GM19239 (cell line): ENCODE measurements at regions not wholly inside any gene's neighbourhood (a gene's known extent, or its start where the extent isn't known, plus 50 kb on each side); places are given as distances from the start of the nearest gene placed in this dataset.

ENCODE experiments used
- DNase-seq: peaks from one replicate; pipeline ENCODE4 v3.0.0; 2011; ENCODE audit warnings: low spot score; ENCODE audit not compliant: insufficient read length
- FAIRE-seq: peaks from 2 replicates; lab custom pipeline; 2011; peaks lifted over from hg19 to GRCh38; lab: Jason Lieb, UNC

- FAIRE-seq (no peak), DNase-seq (no peak)
These were observed 689.6 kb downstream of the DHX35 start for GRCh38 chr20:39651645-39652325.

- DNase-seq, result no peak
- FAIRE-seq, result no peak
These were observed 684.8 kb downstream of the DHX35 start for GRCh38 chr20:39646874-39647413.

GRCh38 chr20:39645131-39645530 lies 683.0 kb downstream of the DHX35 start:
- FAIRE-seq, result no peak

GRCh38 chr20:39643292-39643691 lies 681.1 kb downstream of the DHX35 start:
- FAIRE-seq (no peak), DNase-seq (no peak)

More at GRCh38 chr20:39645131-39645530, 683.0 kb downstream of the DHX35 start:
- no peak for DNase-seq

- FAIRE-seq, result no peak
These were observed 679.3 kb downstream of the DHX35 start for GRCh38 chr20:39641423-39641822.

GRCh38 chr20:39640147-39640546 lies 678.0 kb downstream of the DHX35 start:
- FAIRE-seq (no peak), DNase-seq (no peak)

More at GRCh38 chr20:39641423-39641822, 679.3 kb downstream of the DHX35 start:
- no peak for DNase-seq

- no peak for FAIRE-seq
- DNase-seq, result no peak
These were observed 676.6 kb downstream of the DHX35 start for GRCh38 chr20:39638731-39639130.

- DNase-seq, result no peak
- FAIRE-seq, result no peak
These were observed 671.5 kb downstream of the DHX35 start for GRCh38 chr20:39633689-39634088.

GRCh38 chr20:39632757-39633156 lies 670.6 kb downstream of the DHX35 start:
- FAIRE-seq (no peak), DNase-seq (no peak)

GRCh38 chr20:39632176-39632575 lies 670.0 kb downstream of the DHX35 start:
- DNase-seq (no peak), FAIRE-seq (no peak)

GRCh38 chr20:39631557-39631956 lies 669.4 kb downstream of the DHX35 start:
- DNase-seq (no peak), FAIRE-seq (no peak)

GRCh38 chr20:39630215-39630908 lies 668.2 kb downstream of the DHX35 start:
- DNase-seq (no peak), FAIRE-seq (no peak)

- DNase-seq (no peak), FAIRE-seq (no peak)
These were observed 665.6 kb downstream of the DHX35 start for GRCh38 chr20:39627765-39628164.

GRCh38 chr20:39624316-39624715 lies 662.2 kb downstream of the DHX35 start:
- FAIRE-seq, result no peak
- no peak for DNase-seq

- FAIRE-seq, result no peak
- no peak for DNase-seq
These were observed 661.6 kb downstream of the DHX35 start for GRCh38 chr20:39623584-39624234.

- DNase-seq (no peak), FAIRE-seq (no peak)
These were observed 657.2 kb downstream of the DHX35 start for GRCh38 chr20:39619271-39619785.

- DNase-seq (no peak), FAIRE-seq (no peak)
These were observed 649.8 kb downstream of the DHX35 start for GRCh38 chr20:39611901-39612300.

- DNase-seq (no peak), FAIRE-seq (no peak)
These were observed 645.0 kb downstream of the DHX35 start for GRCh38 chr20:39607141-39607540.

- FAIRE-seq, result no peak
- no peak for DNase-seq
These were observed 643.8 kb downstream of the DHX35 start for GRCh38 chr20:39605908-39606307.

- DNase-seq (no peak), FAIRE-seq (no peak)
These were observed 643.2 kb downstream of the DHX35 start for GRCh38 chr20:39605361-39605760.

- DNase-seq (no peak), FAIRE-seq (no peak)
These were observed 641.1 kb downstream of the DHX35 start for GRCh38 chr20:39603219-39603618.
